Adrenal gland (tissue), 9 donors: ENCODE measurements at regions not wholly inside any gene's neighbourhood (a gene's known extent, or its start where the extent isn't known, plus 50 kb on each side); places are given as distances from the start of the nearest gene placed in this dataset.
A peak's percentile ranks its signal among the peaks of the same experiment; 100 is the strongest.

Experiments
- DNase-seq, 7 donors: peaks; one replicate each; pipeline ENCODE4 v3.0.0-alpha.2; 2019 to 2020
- H3K27ac ChIP-seq, 5 donors: fragments of 200-600 bp; sonication (generic) in 4 of 5; 1 replicate in 3 of 5; 2 replicates in 2 of 5; pipeline versions ENCODE4 v1.5.1 to v1.8.0; 2016 to 2020; ENCODE audit warnings: mild to moderate bottlenecking in 1 of 5
- H3K27me3 ChIP-seq: fragments of 200-600 bp; 2 replicates; pipeline ENCODE4 v1.8.0; 2021
- H3K36me3 ChIP-seq, 2 donors: fragments of 200-600 bp; replicated peaks in 1 of 2; 1 replicate in 1 of 2; 2 replicates in 1 of 2; pipeline versions ENCODE4 v1.5.1 to v1.8.0; 2018 to 2022
- H3K4me1 ChIP-seq, 2 donors: fragments of 200-600 bp; replicated peaks in 1 of 2; 1 replicate in 1 of 2; 2 replicates in 1 of 2; pipeline versions ENCODE4 v1.5.1 to v1.8.0; 2018 to 2021
- H3K4me3 ChIP-seq, 4 donors: fragments of 200-600 bp; sonication (generic) in 3 of 4; one replicate each; pipeline ENCODE4 v1.5.1; 2016 to 2018
- H3K9me3 ChIP-seq, 3 donors: fragments of 200-600 bp; sonication (generic) in 1 of 3; replicated peaks in 1 of 3; 1 replicate in 2 of 3; 2 replicates in 1 of 3; pipeline versions ENCODE4 v1.5.1 to v1.8.0; 2016 to 2021
- POLR2A ChIP-seq, 2 donors: fragments of 450-650 bp; IDR thresholded peaks; one replicate each; pipeline ENCODE4 v1.6.1; 2017; ENCODE audit warnings: antibody characterized with exemption in 2 of 2, mild to moderate bottlenecking in 2 of 2, moderate library complexity in 1 of 2
- WGBS, 4 donors: extraction: QIAGEN DNeasy Blood & Tissue Kit in 2 of 4; methylation state at CpG; one replicate each; pipeline versions ENCODE4 v1.1.5 to v1.1.7; 2013 to 2017; 5-methylcytosine and 5-hydroxymethylcytosine counted together
- intact Hi-C, 2 donors: fragments of 100-400 bp; cut with DNase I; formaldehyde crosslinking; loops; one replicate each; pipeline versions ENCODE4 v1.14.1 to v1.15.0; 2022 to 2023
- TF ChIP-seq, protein P1 (sequence below), 6 experiments: fragments of 450-650 bp in 4 of 6; fragments of 200-600 bp in 2 of 6; sonication (generic) in 1 of 6; IDR thresholded peaks; 1 replicate in 5 of 6; 2 replicates in 1 of 6; pipeline versions ENCODE4 v1.5.1 to v1.8.0; 2016 to 2021; ENCODE audit warnings: antibody characterized with exemption in 6 of 6, mild to moderate bottlenecking in 2 of 6, moderate library complexity in 1 of 6
- donor health status: healthy with polysubstance abuse.
- donor health status: Bipolar disorder and iron deficiency.
- donor health status: DM: yes; HTN: yes; CAD: no.
- donor health status: DM: no; HTN: no; CAD: no.
- donor health status: DM: no; HTN: no; CAD: no.

DNA sequence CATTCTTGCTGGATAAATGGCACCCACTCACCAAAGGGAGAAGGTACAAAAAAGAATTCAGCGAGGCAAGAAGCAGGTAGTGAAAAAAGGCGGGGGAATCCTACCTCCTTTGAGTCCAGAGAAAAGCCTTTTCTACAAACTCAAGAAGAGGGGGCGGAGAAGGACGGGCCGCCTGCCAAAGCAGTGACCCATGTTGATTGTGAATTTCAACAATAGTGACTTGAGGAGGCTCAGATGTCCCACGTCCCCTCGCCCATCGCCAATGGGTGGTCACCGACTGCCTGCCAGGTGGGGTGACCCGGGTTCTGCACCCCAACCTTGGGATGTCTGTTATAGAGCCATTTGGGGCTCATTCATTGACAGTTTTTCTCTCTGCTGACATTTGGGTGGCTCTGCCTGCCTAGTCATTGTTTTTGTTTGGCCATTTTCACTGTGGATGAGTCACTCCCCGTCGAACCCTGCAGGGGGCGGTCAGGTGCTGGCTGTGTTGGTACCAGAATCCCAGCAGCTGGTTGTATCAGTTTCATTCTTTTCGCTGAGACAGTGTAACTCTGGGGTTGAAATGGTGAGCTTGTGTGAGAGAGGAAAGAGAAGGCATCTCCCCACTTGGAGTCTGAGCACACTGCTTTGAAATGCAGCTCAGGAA, 163.4 kb upstream of the NCAM1 start:
- no peak for TF ChIP-seq POLR2A (IDR thresholded peaks at IDR 0.05)
- TF ChIP-seq, protein P1, sequence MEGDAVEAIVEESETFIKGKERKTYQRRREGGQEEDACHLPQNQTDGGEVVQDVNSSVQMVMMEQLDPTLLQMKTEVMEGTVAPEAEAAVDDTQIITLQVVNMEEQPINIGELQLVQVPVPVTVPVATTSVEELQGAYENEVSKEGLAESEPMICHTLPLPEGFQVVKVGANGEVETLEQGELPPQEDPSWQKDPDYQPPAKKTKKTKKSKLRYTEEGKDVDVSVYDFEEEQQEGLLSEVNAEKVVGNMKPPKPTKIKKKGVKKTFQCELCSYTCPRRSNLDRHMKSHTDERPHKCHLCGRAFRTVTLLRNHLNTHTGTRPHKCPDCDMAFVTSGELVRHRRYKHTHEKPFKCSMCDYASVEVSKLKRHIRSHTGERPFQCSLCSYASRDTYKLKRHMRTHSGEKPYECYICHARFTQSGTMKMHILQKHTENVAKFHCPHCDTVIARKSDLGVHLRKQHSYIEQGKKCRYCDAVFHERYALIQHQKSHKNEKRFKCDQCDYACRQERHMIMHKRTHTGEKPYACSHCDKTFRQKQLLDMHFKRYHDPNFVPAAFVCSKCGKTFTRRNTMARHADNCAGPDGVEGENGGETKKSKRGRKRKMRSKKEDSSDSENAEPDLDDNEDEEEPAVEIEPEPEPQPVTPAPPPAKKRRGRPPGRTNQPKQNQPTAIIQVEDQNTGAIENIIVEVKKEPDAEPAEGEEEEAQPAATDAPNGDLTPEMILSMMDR (IDR thresholded peaks at IDR 0.05) = peak in 5 of 6 experiments; percentile 45 to 64 (median 50)
- intact Hi-C loops = loop anchor here in 1 of 2 donors (5.0 kb wide), 1 partner anchor 205 kb away; no protein-coding TSS in a partner anchor
- no peaks in the 10 kb centered on the region for H3K27me3 ChIP-seq
- H3K36me3 ChIP-seq = no peaks in the 10 kb centered on the region
- DNase-seq = peak; percentile 52 to 83 (median 67)
- WGBS, 4 donors = 61 to 72% (median 65%) methylated on average over 14 of the region's 14 CpGs
- no peaks in the 10 kb centered on the region for H3K4me1 ChIP-seq
- H3K4me3 ChIP-seq = no peak overlapping the region
- H3K9me3 ChIP-seq = no peaks in the 10 kb centered on the region
- no peak overlapping the region for H3K27ac ChIP-seq

DNA sequence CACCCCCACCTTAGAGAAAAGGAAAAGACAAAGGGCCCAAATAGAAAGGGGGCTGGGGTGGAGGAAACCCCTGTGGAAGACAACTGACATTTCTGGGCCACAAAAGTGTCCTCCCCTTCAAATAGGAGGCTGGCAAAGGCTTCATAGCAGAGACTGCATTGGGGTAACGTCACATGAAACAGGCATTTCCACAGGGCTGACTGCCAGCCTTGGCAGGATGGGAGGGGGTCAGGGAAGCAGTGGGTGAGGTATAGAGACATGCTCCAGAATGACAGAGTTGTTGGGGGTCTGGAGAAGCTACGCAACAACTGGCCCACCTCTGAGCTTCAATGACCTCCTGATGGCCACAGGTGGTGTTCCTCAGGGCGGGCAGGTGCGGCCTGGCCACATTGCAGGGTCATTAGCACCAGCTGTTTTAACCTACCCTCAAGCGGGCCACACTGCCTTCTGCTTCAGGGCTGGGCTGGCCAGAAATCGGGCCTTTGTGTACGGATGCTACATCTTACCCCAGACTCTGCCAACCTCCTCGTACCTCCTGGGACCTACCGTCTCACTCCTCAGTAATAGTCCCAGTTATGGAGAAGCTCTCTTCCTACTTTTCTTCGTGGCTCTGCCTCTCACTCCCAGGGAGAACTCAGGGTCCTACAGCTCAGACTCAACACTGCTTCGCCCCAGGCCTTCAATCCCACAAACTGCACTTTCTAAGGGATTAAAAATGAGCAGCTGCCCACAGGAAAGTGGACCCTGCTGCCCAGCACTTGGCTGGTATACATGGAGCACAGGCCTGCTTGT, 160.0 kb upstream of the NCAM1 start:
- 94 to 96% (median 94%) methylated on average over 9 to 11 of the region's 11 CpGs for WGBS, 4 donors
- Histone ChIP-seq H3K4me3 (no peak overlapping the region), H3K27ac (no peak overlapping the region), H3K9me3 (no peaks in the 10 kb centered on the region), H3K36me3 (no peaks in the 10 kb centered on the region), H3K4me1 (no peaks in the 10 kb centered on the region), H3K27me3 (no peaks in the 10 kb centered on the region)
- peak in 1 of 7 donors; percentile 43 for DNase-seq
- TF ChIP-seq POLR2A (IDR thresholded peaks at IDR 0.05) = no peak
- TF ChIP-seq, protein P1 (IDR thresholded peaks at IDR 0.05) = no peak
- intact Hi-C loops = no loop called here

- Histone ChIP-seq H3K36me3 (no peaks in the 10 kb centered on the region), H3K9me3 (no peaks in the 10 kb centered on the region), H3K27me3 (no peaks in the 10 kb centered on the region), H3K4me3 (no peak overlapping the region), H3K4me1 (no peaks in the 10 kb centered on the region), H3K27ac (no peak overlapping the region)
- TF ChIP-seq POLR2A (IDR thresholded peaks at IDR 0.05) = no peak
- TF ChIP-seq, protein P1 (IDR thresholded peaks at IDR 0.05) = no peak
- DNase-seq = no peak
- intact Hi-C loops = no loop called here
- WGBS, 4 donors = 80 to 100% (median 89%) methylated on average over 4 to 5 of the region's 5 CpGs
Measured at GRCh38 chr11:112801817-112802088, 159.5 kb upstream of the NCAM1 start.

DNA sequence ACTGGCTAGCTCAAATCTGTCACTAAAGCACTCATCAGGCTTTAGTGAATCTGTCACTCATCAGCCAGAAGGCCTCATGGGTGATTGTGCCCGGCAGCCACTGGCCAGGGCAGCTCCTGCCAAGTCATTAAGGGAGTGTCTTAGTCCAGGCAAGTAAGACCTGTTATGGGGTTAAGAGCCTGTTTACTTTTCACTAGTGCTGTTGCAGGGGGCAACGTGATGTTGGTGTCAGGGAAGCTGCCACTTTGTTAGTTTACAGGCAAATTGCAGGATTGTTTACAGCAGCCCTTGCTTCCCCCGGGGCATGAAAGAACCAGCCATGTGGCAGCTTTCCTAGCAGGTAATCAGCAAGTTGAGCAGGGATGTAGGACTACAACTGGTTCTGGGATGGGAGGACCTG, 155.6 kb upstream of the NCAM1 start:
- Histone ChIP-seq H3K4me3 (no peak overlapping the region), H3K4me1 (no peaks in the 10 kb centered on the region), H3K27me3 (no peaks in the 10 kb centered on the region), H3K36me3 (no peaks in the 10 kb centered on the region), H3K9me3 (no peaks in the 10 kb centered on the region), H3K27ac (no peak overlapping the region)
- DNase-seq = peak in 1 of 7 donors; percentile 65
- TF ChIP-seq POLR2A (IDR thresholded peaks at IDR 0.05) = no peak
- TF ChIP-seq, protein P1 (IDR thresholded peaks at IDR 0.05) = no peak
- intact Hi-C loops = no loop called here
- WGBS, 4 donors = 21 to 60% (median 50%) methylated on average over 2 to 3 of the region's 3 CpGs
